ENCODE measurements at regions not wholly inside any gene's neighbourhood (a gene's known extent, or its start where the extent isn't known, plus 50 kb on each side); places are given as distances from the start of the nearest gene placed in this dataset.

DNA sequence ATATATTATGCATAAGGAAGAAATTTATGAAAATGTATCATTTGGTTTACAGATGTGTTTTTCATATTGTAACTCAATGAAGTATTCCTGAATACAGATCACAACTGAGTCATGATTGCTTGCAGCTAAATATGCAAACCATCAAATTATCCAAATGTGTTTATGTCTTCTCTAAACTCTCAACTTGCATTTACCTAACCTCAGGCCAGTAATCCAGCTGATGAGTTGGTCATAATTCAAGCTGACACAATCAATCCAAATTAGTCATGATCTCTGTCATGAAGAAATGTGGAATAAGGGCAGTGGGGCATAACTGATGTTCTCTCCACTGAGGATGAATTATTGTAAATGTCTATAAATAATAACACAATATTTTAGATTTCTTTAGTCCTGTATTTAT lies 104.8 kb upstream of the CNTN1 start:
- no peak for TF ChIP-seq POLR2A (IDR thresholded peaks at IDR 0.05; ENCODE audit: low read length)
- TF ChIP-seq GATA1 (IDR thresholded peaks at IDR 0.05; ENCODE audit: low read depth, low read length): no peak
